SK-N-MC (cell line): ENCODE measurements at regions not wholly inside any gene's neighbourhood (a gene's known extent, or its start where the extent isn't known, plus 50 kb on each side); places are given as distances from the start of the nearest gene placed in this dataset.

Experiments
- EZH2 ChIP-seq: fragments of 200-600 bp; sonication (generic); IDR thresholded peaks from one replicate; pipeline ENCODE4 v1.6.1; 2017; ENCODE audit warnings: antibody characterized with exemption
- POLR2AphosphoS5 ChIP-seq: IDR thresholded peaks from 2 replicates; pipeline ENCODE4 v1.6.1; 2012; ENCODE audit warnings: mild to moderate bottlenecking, low read depth, low read length, borderline replicate concordance

GRCh38 chr5:101643794-101644193 lies 652.3 kb downstream of the SLCO4C1 start:
- TF ChIP-seq EZH2 = no peak
- no peak for TF ChIP-seq POLR2AphosphoS5
